22Rv1 (cell line): ENCODE measurements at regions not wholly inside any gene's neighbourhood (a gene's known extent, or its start where the extent isn't known, plus 50 kb on each side); places are given as distances from the start of the nearest gene placed in this dataset.

Experiments used
- H3K27ac ChIP-seq: fragments of 450-650 bp; 2 replicates; pipeline ENCODE4 v1.5.1; 2017
- CTCF ChIP-seq: fragments of 450-650 bp; IDR thresholded peaks from 2 replicates; pipeline ENCODE4 v1.5.1; 2017; ENCODE audit warnings: mild to moderate bottlenecking
- ZFX ChIP-seq: fragments of 450-650 bp; IDR thresholded peaks from 2 replicates; pipeline ENCODE4 v1.6.1; 2017; ENCODE audit warnings: antibody characterized with exemption, borderline replicate concordance

GRCh38 chr4:24637173-24637572 is 52.8 kb upstream of the DHX15 start:
- no peak overlapping the region for H3K27ac ChIP-seq
- TF ChIP-seq CTCF (no peak), ZFX (no peak)

GRCh38 chr4:24638396-24638875 is 54.1 kb upstream of the DHX15 start:
- no peak for TF ChIP-seq CTCF
- TF ChIP-seq ZFX, result no peak
- no peak overlapping the region for H3K27ac ChIP-seq

DNA sequence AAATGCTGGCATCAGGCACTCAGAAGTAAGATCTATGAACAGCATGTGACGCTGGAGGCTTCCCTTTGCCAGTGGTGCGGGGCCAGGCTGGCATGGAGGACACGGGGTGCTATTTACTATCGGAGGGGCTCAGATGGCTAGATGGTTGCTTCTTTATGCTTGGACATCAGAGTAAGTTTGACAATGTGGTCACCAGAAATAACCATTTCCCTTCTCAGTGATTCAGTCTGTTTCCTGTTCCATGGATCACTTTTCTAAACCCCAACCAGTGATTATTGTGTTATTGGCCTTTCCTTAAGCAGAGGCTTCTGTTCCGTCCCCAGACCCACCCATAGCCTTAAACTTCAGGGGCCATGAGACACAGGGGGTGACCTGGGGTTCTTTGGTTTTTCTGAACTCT is 55.4 kb upstream of the DHX15 start:
- no peak overlapping the region for H3K27ac ChIP-seq
- TF ChIP-seq CTCF (no peak), ZFX (no peak)

DNA sequence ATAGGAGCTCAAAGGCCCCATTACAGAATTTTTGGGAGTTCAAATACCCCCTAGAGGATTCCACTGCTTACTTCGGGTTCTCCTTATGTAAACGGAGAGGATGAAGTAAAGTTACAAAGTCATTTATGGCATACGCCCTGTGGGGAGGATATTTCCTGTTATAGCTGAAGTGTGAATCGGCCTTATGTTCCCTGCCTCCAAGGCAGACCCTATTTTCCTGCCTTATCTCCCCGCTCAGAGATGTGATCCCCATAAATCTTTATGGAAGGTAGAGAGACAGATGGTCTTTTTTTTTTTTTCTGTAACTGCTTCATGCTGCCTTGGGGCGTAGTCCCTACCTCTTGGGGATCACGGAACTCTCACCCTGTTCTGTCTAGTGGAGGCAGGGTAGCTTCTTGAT is 56.0 kb upstream of the DHX15 start:
- H3K27ac ChIP-seq, result no peak overlapping the region
- no peak for TF ChIP-seq CTCF
- TF ChIP-seq ZFX, result no peak

GRCh38 chr4:24642981-24643547 is 58.7 kb upstream of the DHX15 start:
- no peak overlapping the region for H3K27ac ChIP-seq
- no peak for TF ChIP-seq CTCF

- no peak overlapping the region for H3K27ac ChIP-seq
- no peak for TF ChIP-seq ZFX
- TF ChIP-seq CTCF, result no peak
Measured at GRCh38 chr4:24643774-24644520, 59.6 kb upstream of the DHX15 start.

GRCh38 chr4:24644983-24645764 is 60.8 kb upstream of the DHX15 start:
- H3K27ac ChIP-seq, result no peak overlapping the region
- TF ChIP-seq ZFX (no peak), CTCF (no peak)
